ENCODE measurements at regions not wholly inside any gene's neighbourhood (a gene's known extent, or its start where the extent isn't known, plus 50 kb on each side); places are given as distances from the start of the nearest gene placed in this dataset.

- Mint-ChIP-seq H3K4me3 (no peak overlapping the region), H3K27me3 (no peaks in the 10 kb centered on the region), H3K27ac (no peak overlapping the region), H3K9me3 (peaks cover 22% of the 10 kb centered on the region), H3K36me3 (ENCODE audit: low read depth) (peaks cover 15% of the 10 kb centered on the region), H3K4me1 (ENCODE audit: low read depth) (peaks cover 16% of the 10 kb centered on the region)
- intact Hi-C loops (cut with micrococcal nuclease) = no loop called here
- TF ChIP-seq CTCF (IDR thresholded peaks at IDR 0.05) = no peak
- ChIA-PET POLR2A (no interaction called here), CTCF (no interaction called here)
- DNase-seq = no peak
- no peak for ATAC-seq
Measured at GRCh38 chr3:102148598-102149337, 286.0 kb upstream of the ZPLD1 start.

GRCh38 chr3:102151935-102152334, 282.9 kb upstream of the ZPLD1 start:
- peaks cover 22% of the 10 kb centered on the region for H3K4me1 Mint-ChIP-seq (ENCODE audit: low read depth)

GRCh38 chr3:102156426-102156825, 278.4 kb upstream of the ZPLD1 start:
- H3K36me3 Mint-ChIP-seq (ENCODE audit: low read depth) = peaks cover 9% of the 10 kb centered on the region
- DNase-seq (no peak), ATAC-seq (no peak)
- H3K27me3 Mint-ChIP-seq = peaks cover 2% of the 10 kb centered on the region
- H3K9me3 Mint-ChIP-seq = peaks cover 14% of the 10 kb centered on the region
- H3K4me3 Mint-ChIP-seq = no peak overlapping the region
- H3K27ac Mint-ChIP-seq = no peak overlapping the region
- H3K4me1 Mint-ChIP-seq (ENCODE audit: low read depth) = peaks cover 25% of the 10 kb centered on the region
- ChIA-PET CTCF (interaction anchor here (1.1 kb wide), 1 partner anchor 10 kb away, joined by 3 read pairs; no protein-coding TSS in a partner anchor), POLR2A (no interaction called here)
- intact Hi-C loops (cut with micrococcal nuclease) = no loop called here
- TF ChIP-seq CTCF (IDR thresholded peaks at IDR 0.05) = no peak

More at GRCh38 chr3:102151935-102152334, 282.9 kb upstream of the ZPLD1 start:
- no peak for TF ChIP-seq CTCF (IDR thresholded peaks at IDR 0.05)
- Mint-ChIP-seq H3K4me3 (no peak overlapping the region), H3K27me3 (peaks cover 2% of the 10 kb centered on the region), H3K9me3 (peaks cover 24% of the 10 kb centered on the region), H3K36me3 (ENCODE audit: low read depth) (peaks cover 15% of the 10 kb centered on the region), H3K27ac (no peak overlapping the region)
- no peak for ATAC-seq
- intact Hi-C loops (cut with micrococcal nuclease) = no loop called here
- no peak for DNase-seq
- ChIA-PET CTCF (no interaction called here), POLR2A (no interaction called here)

- ChIA-PET POLR2A (no interaction called here), CTCF (no interaction called here)
- H3K27ac Mint-ChIP-seq = no peak overlapping the region
- no peak for TF ChIP-seq CTCF (IDR thresholded peaks at IDR 0.05)
- H3K4me3 Mint-ChIP-seq = no peak overlapping the region
- ATAC-seq (no peak), DNase-seq (no peak)
- H3K9me3 Mint-ChIP-seq = peaks cover 1% of the 10 kb centered on the region
- H3K4me1 Mint-ChIP-seq (ENCODE audit: low read depth) = peaks cover 34% of the 10 kb centered on the region
- peaks cover 2% of the 10 kb centered on the region for H3K27me3 Mint-ChIP-seq
- no peaks in the 10 kb centered on the region for H3K36me3 Mint-ChIP-seq (ENCODE audit: low read depth)
- intact Hi-C loops (cut with micrococcal nuclease) = no loop called here
Measured at GRCh38 chr3:102158080-102158740, 276.6 kb upstream of the ZPLD1 start.

Measured in activated CD8-positive, alpha-beta T cell treated with anti-CD3 and anti-CD28 coated beads for 36 hours (primary cell).